Panc1 (cell line): ENCODE measurements at regions not wholly inside any gene's neighbourhood (a gene's known extent, or its start where the extent isn't known, plus 50 kb on each side); places are given as distances from the start of the nearest gene placed in this dataset.

Source experiments
- ATAC-seq: fragments of 200-7000 bp; cut with Tn5 transposase; 2 replicates; pipeline ENCODE4 v1.9.1; 2020; ENCODE audit warnings: mild to moderate bottlenecking, moderate library complexity
- BruUV-seq: library from RNA; stranded (reverse); fragments of 400-500 nt; replicated peaks from 2 replicates; lab custom pipeline; 2021; lab: Mats Ljungman, UMichigan
- CTCF ChIA-PET: fragments of 300-600 bp; sonication (Branson Sonifier 250); formaldehyde crosslinking; loops from one replicate; lab custom pipeline; 2022; ENCODE audit warnings: antibody characterized with exemption; lab: Charles Lee
- POLR2A ChIA-PET: fragments of 300-600 bp; sonication (Branson Sonifier 250); formaldehyde crosslinking; loops from one replicate; lab custom pipeline; 2022; ENCODE audit warnings: antibody characterized with exemption; lab: Charles Lee
- DNase-seq: peaks from one replicate; pipeline ENCODE4 v3.0.0-alpha.2; 2010; ENCODE audit warnings: low read depth, low spot score
- H3K27ac ChIP-seq: 2 replicates; pipeline ENCODE4 v1.5.1; 2011; ENCODE audit warnings: mild to moderate bottlenecking, low read length, inconsistent platforms
- H3K27me3 ChIP-seq: fragments of 200-500 bp; sonication (Bioruptor generic); 2 replicates; pipeline ENCODE4 v1.6.0; 2014; ENCODE audit warnings: low read length, inconsistent platforms; ENCODE audit not compliant: control insufficient read depth, insufficient read depth
- H3K36me3 ChIP-seq: fragments of 200-500 bp; sonication (Bioruptor generic); 2 replicates; pipeline ENCODE4 v1.5.1; 2014; ENCODE audit warnings: inconsistent platforms, mild to moderate bottlenecking, low read length, moderate library complexity; ENCODE audit not compliant: control insufficient read depth, insufficient read depth
- H3K4me1 ChIP-seq: 2 replicates; pipeline ENCODE4 v1.5.1; 2011; ENCODE audit warnings: inconsistent platforms, mild to moderate bottlenecking, low read length, moderate library complexity; ENCODE audit not compliant: control insufficient read depth, insufficient read depth
- H3K4me3 ChIP-seq, 2 experiments: 2 replicates each; pipeline ENCODE4 v1.5.1; 2011 to 2012; ENCODE audit warnings: low read depth in 2 of 2, low read length in 2 of 2, mild to moderate bottlenecking in 2 of 2, inconsistent platforms in 1 of 2, moderate library complexity in 1 of 2
- H3K9me3 ChIP-seq: fragments of 200-500 bp; sonication (Bioruptor generic); 2 replicates; pipeline ENCODE4 v1.5.1; 2014; ENCODE audit warnings: low read depth, mild to moderate bottlenecking, inconsistent platforms, low read length, moderate library complexity; ENCODE audit not compliant: control insufficient read depth, insufficient read depth
- CTCF ChIP-seq: fragments of 450-650 bp; IDR thresholded peaks from 2 replicates; pipeline ENCODE4 v1.5.1; 2017; ENCODE audit warnings: mild to moderate bottlenecking
- POLR2AphosphoS5 ChIP-seq: IDR thresholded peaks from 2 replicates; pipeline ENCODE4 v1.6.1; 2012; ENCODE audit warnings: mild to moderate bottlenecking, low read depth, low read length, moderate library complexity
- SIN3A ChIP-seq: IDR thresholded peaks from 2 replicates; pipeline ENCODE4 v1.6.1; 2012; ENCODE audit warnings: low read depth, mild to moderate bottlenecking, low read length, moderate library complexity, borderline replicate concordance; ENCODE audit not compliant: insufficient read depth
- TCF7L2 ChIP-seq: IDR thresholded peaks from 2 replicates; pipeline ENCODE4 v1.6.1; 2011; ENCODE audit warnings: mild to moderate bottlenecking, low read depth, low read length, inconsistent platforms
- in situ Hi-C: cut with HindIII; loops from 2 replicates; pipeline ENCODE4 v1.10.0; 2016; ENCODE audit warnings: low sequenced_read_pairs, low pct_unique_long_range_greater_than_20kb
- intact Hi-C: fragments of 100-400 bp; cut with micrococcal nuclease; formaldehyde crosslinking; loops from one replicate; pipeline ENCODE4 v1.10.0; 2022; ENCODE audit not compliant: unreplicated experiment
- TF ChIP-seq, protein P1 (sequence below), 2 experiments: IDR thresholded peaks; 2 replicates each; pipeline ENCODE4 v1.6.1; 2011 to 2012; ENCODE audit warnings: low read depth in 2 of 2, control low read depth in 1 of 2, low read length in 1 of 2, mild to moderate bottlenecking in 1 of 2, moderate library complexity in 1 of 2; ENCODE audit not compliant: insufficient read depth in 1 of 2

GRCh38 chr12:60398547-60398946 is 802.7 kb downstream of the SLC16A7 start:
- ChIA-PET POLR2A (no interaction called here), CTCF (no interaction called here)
- no peaks in the 10 kb centered on the region for H3K4me1 ChIP-seq
- H3K36me3 ChIP-seq, result no peaks in the 10 kb centered on the region
- ATAC-seq, result no peak
- H3K9me3 ChIP-seq, result no peaks in the 10 kb centered on the region
- H3K4me3 ChIP-seq, result no peak overlapping the region
- no peak overlapping the region for H3K27ac ChIP-seq
- TF ChIP-seq, protein P1, sequence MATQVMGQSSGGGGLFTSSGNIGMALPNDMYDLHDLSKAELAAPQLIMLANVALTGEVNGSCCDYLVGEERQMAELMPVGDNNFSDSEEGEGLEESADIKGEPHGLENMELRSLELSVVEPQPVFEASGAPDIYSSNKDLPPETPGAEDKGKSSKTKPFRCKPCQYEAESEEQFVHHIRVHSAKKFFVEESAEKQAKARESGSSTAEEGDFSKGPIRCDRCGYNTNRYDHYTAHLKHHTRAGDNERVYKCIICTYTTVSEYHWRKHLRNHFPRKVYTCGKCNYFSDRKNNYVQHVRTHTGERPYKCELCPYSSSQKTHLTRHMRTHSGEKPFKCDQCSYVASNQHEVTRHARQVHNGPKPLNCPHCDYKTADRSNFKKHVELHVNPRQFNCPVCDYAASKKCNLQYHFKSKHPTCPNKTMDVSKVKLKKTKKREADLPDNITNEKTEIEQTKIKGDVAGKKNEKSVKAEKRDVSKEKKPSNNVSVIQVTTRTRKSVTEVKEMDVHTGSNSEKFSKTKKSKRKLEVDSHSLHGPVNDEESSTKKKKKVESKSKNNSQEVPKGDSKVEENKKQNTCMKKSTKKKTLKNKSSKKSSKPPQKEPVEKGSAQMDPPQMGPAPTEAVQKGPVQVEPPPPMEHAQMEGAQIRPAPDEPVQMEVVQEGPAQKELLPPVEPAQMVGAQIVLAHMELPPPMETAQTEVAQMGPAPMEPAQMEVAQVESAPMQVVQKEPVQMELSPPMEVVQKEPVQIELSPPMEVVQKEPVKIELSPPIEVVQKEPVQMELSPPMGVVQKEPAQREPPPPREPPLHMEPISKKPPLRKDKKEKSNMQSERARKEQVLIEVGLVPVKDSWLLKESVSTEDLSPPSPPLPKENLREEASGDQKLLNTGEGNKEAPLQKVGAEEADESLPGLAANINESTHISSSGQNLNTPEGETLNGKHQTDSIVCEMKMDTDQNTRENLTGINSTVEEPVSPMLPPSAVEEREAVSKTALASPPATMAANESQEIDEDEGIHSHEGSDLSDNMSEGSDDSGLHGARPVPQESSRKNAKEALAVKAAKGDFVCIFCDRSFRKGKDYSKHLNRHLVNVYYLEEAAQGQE (IDR thresholded peaks at IDR 0.05; ENCODE audit: insufficient read depth in 1 of 2, low read depth in 2 of 2, low read length in 1 of 2), result no peak
- TF ChIP-seq SIN3A (no peak), CTCF (no peak), POLR2AphosphoS5 (no peak), TCF7L2 (no peak)
- in situ Hi-C loops (no loop called here), intact Hi-C loops (no loop called here)
- no peaks in the 10 kb centered on the region for H3K27me3 ChIP-seq
- BruUV-seq, result no TSS peak
- DNase-seq, result no peak

GRCh38 chr12:60399064-60399463 is 803.2 kb downstream of the SLC16A7 start:
- intact Hi-C loops (no loop called here), in situ Hi-C loops (no loop called here)
- POLR2A ChIA-PET, result no interaction called here
- no peak for TF ChIP-seq CTCF
- H3K27ac ChIP-seq, result no peak overlapping the region
- H3K36me3 ChIP-seq, result no peaks in the 10 kb centered on the region
- H3K4me3 ChIP-seq, result no peak overlapping the region
- no peaks in the 10 kb centered on the region for H3K9me3 ChIP-seq
- BruUV-seq, result no TSS peak
- CTCF ChIA-PET, result no interaction called here
- ATAC-seq, result no peak
- no peaks in the 10 kb centered on the region for H3K27me3 ChIP-seq
- no peak for DNase-seq
- no peaks in the 10 kb centered on the region for H3K4me1 ChIP-seq

- intact Hi-C loops, result no loop called here
- no peak for ATAC-seq
- TF ChIP-seq SIN3A, result no peak
- TF ChIP-seq TCF7L2, result no peak
- TF ChIP-seq CTCF, result no peak
- TF ChIP-seq POLR2AphosphoS5, result no peak
- TF ChIP-seq, protein P1 (IDR thresholded peaks at IDR 0.05; ENCODE audit: insufficient read depth in 1 of 2, low read depth in 2 of 2, low read length in 1 of 2), result no peak
- BruUV-seq, result no TSS peak
- Histone ChIP-seq H3K36me3 (no peaks in the 10 kb centered on the region), H3K4me3 (no peak overlapping the region), H3K27me3 (no peaks in the 10 kb centered on the region), H3K27ac (no peak overlapping the region), H3K9me3 (no peaks in the 10 kb centered on the region), H3K4me1 (no peaks in the 10 kb centered on the region)
- CTCF ChIA-PET, result no interaction called here
- in situ Hi-C loops, result no loop called here
- DNase-seq, result no peak
- POLR2A ChIA-PET, result no interaction called here
These were observed 807.2 kb downstream of the SLC16A7 start for GRCh38 chr12:60402996-60403395.
